HFF-Myc (cell line): ENCODE measurements at regions not wholly inside any gene's neighbourhood (a gene's known extent, or its start where the extent isn't known, plus 50 kb on each side); places are given as distances from the start of the nearest gene placed in this dataset.

Experiments
- DNase-seq: peaks from one replicate; pipeline ENCODE4 v3.0.0-alpha.2; 2011; ENCODE audit warnings: low read depth; ENCODE audit errors: extremely low read depth
- H3K4me3 ChIP-seq: replicated peaks from 2 replicates; pipeline ENCODE4 v1.5.1; 2011; ENCODE audit warnings: low read depth, mild to moderate bottlenecking, control low read depth, low read length
- CTCF ChIP-seq: IDR thresholded peaks from 2 replicates; pipeline ENCODE4 v1.5.1; 2012; ENCODE audit warnings: mild to moderate bottlenecking, low read depth, low read length, control low read depth; ENCODE audit errors: missing control alignments

- no peak overlapping the region for H3K4me3 ChIP-seq
- no peak for TF ChIP-seq CTCF
- DNase-seq: no peak
These were observed 175.5 kb downstream of the MN1 start for GRCh38 chr22:27625769-27626674.

GRCh38 chr22:27626675-27627443, 174.7 kb downstream of the MN1 start:
- TF ChIP-seq CTCF: no peak
- no peak overlapping the region for H3K4me3 ChIP-seq
- DNase-seq: no peak

- H3K4me3 ChIP-seq: no peak overlapping the region
- no peak for TF ChIP-seq CTCF
- DNase-seq: no peak
These were observed 174.1 kb downstream of the MN1 start for GRCh38 chr22:27627444-27627833.

DNA sequence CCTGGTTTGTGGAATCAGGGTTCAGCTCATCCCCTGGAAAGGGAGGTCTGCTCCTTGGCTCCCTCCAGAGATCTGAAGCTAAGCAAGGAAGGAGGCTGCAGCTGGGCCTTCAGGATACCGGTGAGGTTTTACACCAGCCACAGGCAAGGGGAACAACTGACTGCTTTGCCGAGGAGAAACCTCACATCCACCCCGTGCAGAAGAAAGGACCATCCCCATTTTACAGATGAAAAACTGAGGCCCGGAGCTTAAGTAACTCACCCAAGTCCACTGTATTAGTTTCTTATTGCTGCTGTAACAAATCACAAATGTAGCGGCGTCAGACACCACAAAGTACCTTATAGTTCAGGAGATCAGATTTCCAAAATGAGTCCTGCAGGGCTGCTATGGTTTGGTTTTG, 173.7 kb downstream of the MN1 start:
- TF ChIP-seq CTCF: no peak
- DNase-seq: no peak
- H3K4me3 ChIP-seq: no peak overlapping the region

- no peak for TF ChIP-seq CTCF
- no peak for DNase-seq
These were observed 173.2 kb downstream of the MN1 start for GRCh38 chr22:27628341-27628740.

DNA sequence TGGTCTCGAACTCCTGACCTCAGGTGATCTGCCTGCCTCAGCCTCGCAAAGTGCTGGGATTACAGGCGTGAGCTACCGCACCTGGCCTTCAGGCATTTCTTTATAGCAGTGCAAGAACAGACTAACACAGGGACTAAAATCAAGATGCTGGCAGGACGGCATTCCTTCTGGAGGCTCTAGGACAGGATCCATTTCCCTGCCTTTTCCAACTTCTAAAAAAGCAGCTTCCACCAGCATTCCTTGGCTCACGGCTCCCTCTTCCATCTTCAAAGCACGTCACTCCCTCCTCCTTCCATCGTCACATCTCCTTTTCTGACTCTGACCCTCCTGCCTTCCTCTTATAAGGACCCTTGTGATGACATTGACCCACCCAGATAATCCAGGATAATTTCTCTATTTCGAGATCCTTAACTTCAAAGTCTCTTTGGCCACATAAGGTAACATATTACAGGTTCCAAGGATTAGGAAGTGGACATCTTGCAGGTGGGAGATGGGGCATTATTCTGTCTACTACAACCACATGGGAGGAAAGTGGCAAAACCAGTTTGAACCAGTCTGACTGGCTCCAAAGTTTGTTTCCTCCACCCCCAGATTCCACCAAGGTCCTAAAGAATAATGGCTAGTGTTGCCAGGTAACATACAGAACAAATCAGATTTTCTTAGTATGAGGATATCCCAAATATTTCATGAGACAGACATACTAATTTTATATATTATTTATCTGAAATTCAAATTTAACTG, 172.5 kb downstream of the MN1 start:
- TF ChIP-seq CTCF: no peak
- H3K4me3 ChIP-seq: no peak overlapping the region
- no peak for DNase-seq

More at GRCh38 chr22:27628341-27628740, 173.2 kb downstream of the MN1 start:
- no peak overlapping the region for H3K4me3 ChIP-seq
